Activated CD8-positive, alpha-beta T cell treated with anti-CD3 and anti-CD28 coated beads for 36 hours (primary cell): ENCODE measurements at regions not wholly inside any gene's neighbourhood (a gene's known extent, or its start where the extent isn't known, plus 50 kb on each side); places are given as distances from the start of the nearest gene placed in this dataset.

Source experiments
- ATAC-seq: fragments of 200-7000 bp; cut with Tn5 transposase; one replicate; pipeline ENCODE4 v1.10.0; 2021; ENCODE audit warnings: mild to moderate bottlenecking, moderate library complexity
- CTCF ChIA-PET: fragments of 350-600 bp; sonication (Branson Sonifier 250); formaldehyde crosslinking; loops from one replicate; lab custom pipeline; 2021; ENCODE audit warnings: antibody characterized with exemption; lab: Charles Lee
- POLR2A ChIA-PET: fragments of 350-600 bp; sonication (Branson Sonifier 250); formaldehyde crosslinking; loops from one replicate; lab custom pipeline; 2021; ENCODE audit warnings: antibody characterized with exemption; lab: Charles Lee
- DNase-seq: peaks from one replicate; pipeline ENCODE4 v3.0.0-alpha.2; 2020
- H3K27ac Mint-ChIP-seq: one replicate; pipeline ENCODE4 v1.8.0; 2021; ENCODE audit warnings: mild to moderate bottlenecking, mixed read lengths
- H3K27me3 Mint-ChIP-seq: one replicate; pipeline ENCODE4 v1.8.0; 2021; ENCODE audit warnings: mixed read lengths
- H3K36me3 Mint-ChIP-seq: one replicate; pipeline ENCODE4 v1.8.0; 2021; ENCODE audit warnings: low read depth, mixed read lengths
- H3K4me1 Mint-ChIP-seq: one replicate; pipeline ENCODE4 v1.8.0; 2021; ENCODE audit warnings: low read depth, mixed read lengths
- H3K4me3 Mint-ChIP-seq: one replicate; pipeline ENCODE4 v1.8.0; 2021; ENCODE audit warnings: mild to moderate bottlenecking, moderate library complexity, mixed read lengths
- H3K9me3 Mint-ChIP-seq: one replicate; pipeline ENCODE4 v1.8.0; 2021; ENCODE audit warnings: mixed read lengths
- CTCF ChIP-seq: fragments of 200-600 bp; IDR thresholded peaks from one replicate; pipeline ENCODE4 v1.8.0; 2022; ENCODE audit warnings: antibody characterized with exemption, mild to moderate bottlenecking
- intact Hi-C: fragments of 100-400 bp; cut with micrococcal nuclease; formaldehyde crosslinking; loops from one replicate; pipeline ENCODE4 v1.10.0; 2022

DNA sequence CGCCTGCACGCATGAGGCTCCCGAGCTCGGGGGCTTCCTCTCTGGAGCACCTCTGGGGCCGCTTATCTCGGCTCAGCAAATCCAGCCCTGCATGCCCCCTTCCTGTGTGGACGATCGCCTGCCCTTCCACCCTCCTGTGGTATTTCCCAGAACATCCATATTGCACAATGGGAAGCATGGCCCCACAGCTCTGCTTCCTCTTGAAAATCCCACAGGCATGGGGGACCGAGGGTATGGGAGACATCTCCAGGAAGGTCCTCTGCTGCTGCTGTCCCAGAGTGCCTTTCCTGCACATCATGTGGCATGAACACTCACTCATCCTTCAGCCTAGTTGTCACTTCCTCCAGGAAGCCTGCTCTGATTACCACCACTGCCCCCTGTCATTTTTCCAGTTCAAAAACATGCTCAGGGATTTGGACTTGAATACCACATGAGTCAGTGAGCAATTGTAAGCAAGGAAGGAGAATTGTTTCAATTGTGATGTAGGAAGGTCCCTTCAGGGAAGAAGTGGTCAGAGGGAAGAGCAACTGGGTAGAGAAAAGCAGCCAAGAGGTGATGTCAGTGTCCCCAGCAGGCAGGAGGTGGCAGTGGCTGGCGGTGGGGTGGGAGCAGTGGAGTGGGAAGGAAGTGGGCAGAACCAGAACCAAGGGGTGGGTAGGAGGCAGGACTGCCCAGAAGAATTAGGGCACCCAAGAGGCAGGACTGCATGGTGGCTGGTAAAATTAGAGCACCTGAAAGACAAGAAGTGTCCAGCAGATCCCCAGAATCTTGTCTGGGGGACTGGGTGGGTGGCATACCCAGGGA, 67.5 kb upstream of the ZMIZ1 start:
- DNase-seq = no peak
- no peaks in the 10 kb centered on the region for H3K27me3 Mint-ChIP-seq
- POLR2A ChIA-PET = no interaction called here
- intact Hi-C loops = no loop called here
- no peak for TF ChIP-seq CTCF
- H3K4me3 Mint-ChIP-seq = no peak overlapping the region
- CTCF ChIA-PET = interaction anchor here (1.0 kb wide), 1 partner anchor 194 kb away, joined by 3 read pairs; no protein-coding TSS in a partner anchor
- no peaks in the 10 kb centered on the region for H3K36me3 Mint-ChIP-seq
- H3K9me3 Mint-ChIP-seq = no peaks in the 10 kb centered on the region
- no peak overlapping the region for H3K27ac Mint-ChIP-seq
- peaks cover 11% of the 10 kb centered on the region for H3K4me1 Mint-ChIP-seq
- no peak for ATAC-seq

GRCh38 chr10:79002336-79002735, 66.4 kb upstream of the ZMIZ1 start:
- TF ChIP-seq CTCF = no peak
- ChIA-PET CTCF (interaction anchor here (1.0 kb wide), 1 partner anchor 193 kb away, joined by 3 read pairs; no protein-coding TSS in a partner anchor), POLR2A (no interaction called here)
- intact Hi-C loops = no loop called here
- ATAC-seq (no peak), DNase-seq (no peak)
- Mint-ChIP-seq H3K4me3 (no peak overlapping the region), H3K4me1 (peaks cover 11% of the 10 kb centered on the region), H3K36me3 (no peaks in the 10 kb centered on the region), H3K27me3 (no peaks in the 10 kb centered on the region), H3K27ac (no peak overlapping the region), H3K9me3 (no peaks in the 10 kb centered on the region)

- Mint-ChIP-seq H3K27ac (no peak overlapping the region), H3K4me3 (no peak overlapping the region), H3K9me3 (no peaks in the 10 kb centered on the region), H3K36me3 (no peaks in the 10 kb centered on the region), H3K27me3 (no peaks in the 10 kb centered on the region), H3K4me1 (peaks cover 11% of the 10 kb centered on the region)
- CTCF ChIA-PET = interaction anchor here (1.4 kb wide), 1 partner anchor 150 kb away, joined by 3 read pairs; no protein-coding TSS in a partner anchor
- ATAC-seq (no peak), DNase-seq (no peak)
- intact Hi-C loops = no loop called here
- POLR2A ChIA-PET = no interaction called here
- no peak for TF ChIP-seq CTCF
Observed at GRCh38 chr10:79003183-79004100, 65.3 kb upstream of the ZMIZ1 start.

GRCh38 chr10:79004311-79004710, 64.5 kb upstream of the ZMIZ1 start:
- ChIA-PET POLR2A (no interaction called here), CTCF (interaction anchor here (1.4 kb wide), 1 partner anchor 151 kb away, joined by 3 read pairs; no protein-coding TSS in a partner anchor)
- intact Hi-C loops = no loop called here
- Mint-ChIP-seq H3K4me1 (peaks cover 11% of the 10 kb centered on the region), H3K36me3 (no peaks in the 10 kb centered on the region), H3K9me3 (no peaks in the 10 kb centered on the region), H3K4me3 (no peak overlapping the region), H3K27ac (no peak overlapping the region), H3K27me3 (no peaks in the 10 kb centered on the region)
- no peak for DNase-seq
- TF ChIP-seq CTCF = no peak
- ATAC-seq = no peak
